Sigmoid colon (tissue), 4 donors: ENCODE measurements at regions not wholly inside any gene's neighbourhood (a gene's known extent, or its start where the extent isn't known, plus 50 kb on each side); places are given as distances from the start of the nearest gene placed in this dataset.

Experiments used
- EP300 ChIP-seq, 4 donors: sonication (generic); formaldehyde crosslinking; IDR thresholded peaks; one replicate each; pipeline ENCODE4 v1.6.1; 2017; ENCODE audit warnings: antibody characterized with exemption in 4 of 4
- POLR2A ChIP-seq, 2 donors: fragments of 450-650 bp; IDR thresholded peaks; one replicate each; pipeline ENCODE4 v1.6.1; 2016; ENCODE audit warnings: antibody characterized with exemption in 2 of 2, mild to moderate bottlenecking in 2 of 2, moderate library complexity in 2 of 2
- POLR2AphosphoS5 ChIP-seq, 4 donors: sonication (generic); formaldehyde crosslinking; IDR thresholded peaks; one replicate each; pipeline ENCODE4 v1.6.1; 2017; ENCODE audit warnings: antibody characterized with exemption in 4 of 4
- TF ChIP-seq, protein P1 (sequence below), 4 experiments: fragments of 450-650 bp in 3 of 4; fragments of 200-600 bp in 1 of 4; IDR thresholded peaks; one replicate each; pipeline ENCODE4 v1.5.1; 2016 to 2019; ENCODE audit warnings: antibody characterized with exemption in 4 of 4, mild to moderate bottlenecking in 3 of 4, moderate library complexity in 2 of 4

DNA sequence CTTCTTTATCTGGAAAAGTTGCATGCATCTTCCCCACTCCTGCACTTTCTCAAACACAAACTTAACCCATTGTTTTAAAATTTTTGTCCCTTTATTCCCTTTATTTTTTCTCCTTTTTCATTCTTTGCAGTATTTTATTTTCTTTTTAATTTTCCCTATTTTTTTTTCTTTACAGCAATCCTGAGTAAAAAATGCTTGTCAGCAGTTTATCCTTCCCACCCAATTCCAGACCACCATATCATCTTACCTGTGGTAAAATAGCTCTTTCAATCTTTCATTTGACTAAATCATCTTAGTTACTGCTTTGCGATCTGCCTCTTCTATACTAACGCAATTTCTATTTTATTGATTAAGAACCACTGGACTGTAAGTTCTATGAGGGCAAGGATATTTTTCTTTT lies 450.5 kb downstream of the KLHL4 start:
- TF ChIP-seq POLR2A (IDR thresholded peaks at IDR 0.05) (no peak), POLR2AphosphoS5 (IDR thresholded peaks at IDR 0.05) (no peak), EP300 (IDR thresholded peaks at IDR 0.05) (no peak)
- TF ChIP-seq, protein P1, sequence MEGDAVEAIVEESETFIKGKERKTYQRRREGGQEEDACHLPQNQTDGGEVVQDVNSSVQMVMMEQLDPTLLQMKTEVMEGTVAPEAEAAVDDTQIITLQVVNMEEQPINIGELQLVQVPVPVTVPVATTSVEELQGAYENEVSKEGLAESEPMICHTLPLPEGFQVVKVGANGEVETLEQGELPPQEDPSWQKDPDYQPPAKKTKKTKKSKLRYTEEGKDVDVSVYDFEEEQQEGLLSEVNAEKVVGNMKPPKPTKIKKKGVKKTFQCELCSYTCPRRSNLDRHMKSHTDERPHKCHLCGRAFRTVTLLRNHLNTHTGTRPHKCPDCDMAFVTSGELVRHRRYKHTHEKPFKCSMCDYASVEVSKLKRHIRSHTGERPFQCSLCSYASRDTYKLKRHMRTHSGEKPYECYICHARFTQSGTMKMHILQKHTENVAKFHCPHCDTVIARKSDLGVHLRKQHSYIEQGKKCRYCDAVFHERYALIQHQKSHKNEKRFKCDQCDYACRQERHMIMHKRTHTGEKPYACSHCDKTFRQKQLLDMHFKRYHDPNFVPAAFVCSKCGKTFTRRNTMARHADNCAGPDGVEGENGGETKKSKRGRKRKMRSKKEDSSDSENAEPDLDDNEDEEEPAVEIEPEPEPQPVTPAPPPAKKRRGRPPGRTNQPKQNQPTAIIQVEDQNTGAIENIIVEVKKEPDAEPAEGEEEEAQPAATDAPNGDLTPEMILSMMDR (IDR thresholded peaks at IDR 0.05), result no peak
